Esophagus (tissue), 2 donors: ENCODE measurements at regions not wholly inside any gene's neighbourhood (a gene's known extent, or its start where the extent isn't known, plus 50 kb on each side); places are given as distances from the start of the nearest gene placed in this dataset.

Experiments used
- H3K27ac ChIP-seq, 2 donors: one replicate each; pipeline ENCODE4 v1.5.1; 2013; ENCODE audit warnings: low read depth in 2 of 2, mild to moderate bottlenecking in 2 of 2, inconsistent platforms in 1 of 2, low read length in 1 of 2, moderate library complexity in 1 of 2
- H3K27me3 ChIP-seq, 2 donors: one replicate each; pipeline ENCODE4 v1.6.1; 2013; ENCODE audit warnings: low read length in 2 of 2, control low read depth in 1 of 2, mild to moderate bottlenecking in 1 of 2; ENCODE audit not compliant: insufficient read depth in 2 of 2, control insufficient read depth in 1 of 2
- H3K36me3 ChIP-seq, 2 donors: one replicate each; pipeline ENCODE4 v1.6.1; 2013; ENCODE audit warnings: low read length in 1 of 2; ENCODE audit not compliant: control insufficient read depth in 2 of 2, insufficient read depth in 2 of 2
- H3K4me1 ChIP-seq, 2 donors: one replicate each; pipeline ENCODE4 v1.6.1; 2013; ENCODE audit warnings: low read length in 1 of 2; ENCODE audit not compliant: control insufficient read depth in 2 of 2, insufficient read depth in 2 of 2
- H3K4me3 ChIP-seq, 2 donors: one replicate each; pipeline ENCODE4 v1.5.1; 2013; ENCODE audit warnings: low read length in 2 of 2, mild to moderate bottlenecking in 2 of 2, low read depth in 1 of 2, moderate library complexity in 1 of 2
- H3K9me3 ChIP-seq, 2 donors: one replicate each; pipeline ENCODE4 v1.6.1; 2013; ENCODE audit warnings: mild to moderate bottlenecking in 2 of 2, low read depth in 1 of 2, low read length in 1 of 2, moderate library complexity in 1 of 2; ENCODE audit not compliant: control insufficient read depth in 2 of 2, insufficient read depth in 1 of 2
- WGBS, 2 donors: extraction: QIAGEN DNeasy Blood & Tissue Kit; methylation state at CpG; one replicate each; pipeline ENCODE4 v1.1.7; 2013; 5-methylcytosine and 5-hydroxymethylcytosine counted together
- donor health status: healthy with polysubstance abuse.
- donor health status: Bipolar disorder and iron deficiency.

- H3K27me3 ChIP-seq, result no peaks in the 10 kb centered on the region
- H3K27ac ChIP-seq, result no peak overlapping the region
- H3K4me1 ChIP-seq, result no peaks in the 10 kb centered on the region
- H3K9me3 ChIP-seq, result no peaks in the 10 kb centered on the region
- H3K36me3 ChIP-seq, result no peaks in the 10 kb centered on the region
- 77 to 89% methylated on average over 1 of the region's 1 CpG for WGBS, 2 donors
- H3K4me3 ChIP-seq, result no peak overlapping the region
Observed at GRCh38 chr15:95888762-95889161, 441.7 kb upstream of the NR2F2 start.

- Histone ChIP-seq H3K9me3 (no peaks in the 10 kb centered on the region), H3K36me3 (no peaks in the 10 kb centered on the region), H3K27me3 (no peaks in the 10 kb centered on the region), H3K4me1 (no peaks in the 10 kb centered on the region), H3K27ac (no peak overlapping the region), H3K4me3 (no peak overlapping the region)
- 44 to 48% methylated on average over 2 of the region's 2 CpGs for WGBS, 2 donors
Observed at GRCh38 chr15:95894407-95894956, 436.0 kb upstream of the NR2F2 start.

GRCh38 chr15:95895508-95895907 is 435.0 kb upstream of the NR2F2 start:
- no peaks in the 10 kb centered on the region for H3K9me3 ChIP-seq
- H3K4me1 ChIP-seq, result no peaks in the 10 kb centered on the region
- H3K4me3 ChIP-seq, result no peak overlapping the region
- no peak overlapping the region for H3K27ac ChIP-seq
- H3K36me3 ChIP-seq, result no peaks in the 10 kb centered on the region
- H3K27me3 ChIP-seq, result no peaks in the 10 kb centered on the region

- WGBS, 2 donors, result 85 to 87% methylated on average over 2 of the region's 2 CpGs
- H3K27me3 ChIP-seq, result no peaks in the 10 kb centered on the region
- no peaks in the 10 kb centered on the region for H3K4me1 ChIP-seq
- H3K9me3 ChIP-seq, result no peaks in the 10 kb centered on the region
- H3K36me3 ChIP-seq, result no peaks in the 10 kb centered on the region
- H3K4me3 ChIP-seq, result no peak overlapping the region
- H3K27ac ChIP-seq, result no peak overlapping the region
Observed at GRCh38 chr15:95897651-95898050, 432.8 kb upstream of the NR2F2 start.

GRCh38 chr15:95898761-95899160 is 431.7 kb upstream of the NR2F2 start:
- Histone ChIP-seq H3K27ac (no peak overlapping the region), H3K27me3 (no peaks in the 10 kb centered on the region), H3K4me1 (no peaks in the 10 kb centered on the region), H3K4me3 (no peak overlapping the region), H3K9me3 (no peaks in the 10 kb centered on the region), H3K36me3 (no peaks in the 10 kb centered on the region)
- WGBS, 2 donors, result 83 to 95% methylated on average over 1 of the region's 1 CpG

DNA sequence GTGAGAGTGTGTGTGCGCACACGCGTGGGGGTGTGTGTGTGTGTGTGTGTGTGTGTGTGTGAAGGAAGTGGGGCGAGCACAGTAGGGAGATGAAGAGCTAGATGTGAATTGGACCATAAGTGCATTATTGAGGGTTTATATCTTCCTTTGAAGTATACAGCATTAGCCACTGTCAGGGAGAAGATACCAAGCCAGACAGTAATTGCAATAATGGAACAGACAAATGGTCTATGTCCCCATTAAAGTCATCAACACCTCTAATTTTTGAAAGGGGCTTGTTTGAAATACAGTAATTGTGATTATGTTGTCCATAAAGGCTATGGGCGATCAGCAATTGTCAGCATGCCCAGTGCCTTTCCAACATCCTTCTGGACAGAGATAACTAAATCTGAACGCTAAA is 429.2 kb upstream of the NR2F2 start:
- 88 to 91% methylated on average over 6 of the region's 6 CpGs for WGBS, 2 donors
- no peaks in the 10 kb centered on the region for H3K27me3 ChIP-seq
- H3K9me3 ChIP-seq, result no peaks in the 10 kb centered on the region
- H3K4me1 ChIP-seq, result no peaks in the 10 kb centered on the region
- H3K36me3 ChIP-seq, result no peaks in the 10 kb centered on the region
- no peak overlapping the region for H3K4me3 ChIP-seq
- H3K27ac ChIP-seq, result no peak overlapping the region

- Histone ChIP-seq H3K4me3 (no peak overlapping the region), H3K4me1 (no peaks in the 10 kb centered on the region), H3K36me3 (no peaks in the 10 kb centered on the region), H3K9me3 (no peaks in the 10 kb centered on the region), H3K27ac (no peak overlapping the region), H3K27me3 (no peaks in the 10 kb centered on the region)
- WGBS, 2 donors, result 64 to 65% methylated on average over 3 of the region's 3 CpGs
Observed at GRCh38 chr15:95902606-95903005, 427.9 kb upstream of the NR2F2 start.

DNA sequence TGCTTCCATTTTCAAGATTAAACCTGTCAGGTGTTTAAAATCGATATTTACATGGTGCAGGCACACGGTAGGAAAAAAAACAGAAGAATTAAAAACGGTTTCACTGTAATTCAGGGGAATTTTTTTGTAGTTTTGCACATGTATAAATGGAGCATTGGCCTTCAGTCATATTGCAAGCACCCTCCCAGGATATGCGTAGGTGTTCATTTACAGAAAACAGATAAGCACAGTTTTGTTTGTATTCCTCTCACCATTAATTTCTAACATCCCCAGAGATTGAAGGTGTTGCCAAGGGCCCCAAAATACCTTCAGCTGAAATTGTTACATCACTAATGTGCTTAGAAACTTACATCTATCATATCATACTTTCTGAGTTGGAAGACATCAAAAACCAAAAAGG is 427.1 kb upstream of the NR2F2 start:
- Histone ChIP-seq H3K9me3 (no peaks in the 10 kb centered on the region), H3K27ac (no peak overlapping the region), H3K4me3 (no peak overlapping the region), H3K4me1 (no peaks in the 10 kb centered on the region), H3K36me3 (no peaks in the 10 kb centered on the region), H3K27me3 (no peaks in the 10 kb centered on the region)
- WGBS, 2 donors, result 71 to 76% methylated on average over 4 of the region's 4 CpGs

DNA sequence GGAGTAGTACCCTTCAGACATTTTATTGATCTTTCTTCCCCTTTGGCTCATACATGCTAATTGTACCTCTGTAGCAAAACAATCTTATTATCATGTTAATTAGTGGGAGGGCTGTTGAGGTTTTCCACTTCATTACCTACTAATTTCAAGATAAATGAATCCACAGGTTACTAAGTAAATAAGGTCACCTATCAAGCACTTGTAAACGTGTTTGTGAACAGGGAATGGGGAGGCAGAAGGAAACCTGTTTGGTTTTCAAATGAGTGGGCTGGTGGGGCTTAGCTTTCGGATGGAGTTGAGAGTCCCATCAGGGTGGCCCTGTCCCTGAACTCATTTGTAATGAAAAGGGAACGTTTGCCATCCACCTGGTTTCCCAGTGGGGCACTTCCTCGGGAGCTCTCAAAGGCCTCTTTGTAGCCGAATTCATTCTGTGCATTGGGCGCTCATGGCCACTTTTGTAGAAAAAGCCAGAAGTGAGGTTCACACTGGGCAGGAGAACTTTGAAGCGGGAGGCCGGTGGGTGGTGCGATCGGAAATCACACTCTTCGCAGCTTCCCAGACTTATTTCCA is 419.8 kb upstream of the NR2F2 start:
- 81 to 84% methylated on average over 11 of the region's 11 CpGs for WGBS, 2 donors
- no peaks in the 10 kb centered on the region for H3K9me3 ChIP-seq
- no peak overlapping the region for H3K4me3 ChIP-seq
- H3K36me3 ChIP-seq, result no peaks in the 10 kb centered on the region
- H3K27me3 ChIP-seq, result no peaks in the 10 kb centered on the region
- no peak overlapping the region for H3K27ac ChIP-seq
- no peaks in the 10 kb centered on the region for H3K4me1 ChIP-seq

GRCh38 chr15:95911570-95912279 is 418.8 kb upstream of the NR2F2 start:
- H3K36me3 ChIP-seq, result no peaks in the 10 kb centered on the region
- H3K4me3 ChIP-seq, result no peak overlapping the region
- no peaks in the 10 kb centered on the region for H3K27me3 ChIP-seq
- no peaks in the 10 kb centered on the region for H3K4me1 ChIP-seq
- H3K27ac ChIP-seq, result no peak overlapping the region
- no peaks in the 10 kb centered on the region for H3K9me3 ChIP-seq
- 66 to 71% methylated on average over 11 of the region's 11 CpGs for WGBS, 2 donors
